ENCODE measurements at regions not wholly inside any gene's neighbourhood (a gene's known extent, or its start where the extent isn't known, plus 50 kb on each side); places are given as distances from the start of the nearest gene placed in this dataset.

GRCh38 chr4:138925495-138925894 is 90.1 kb upstream of the NOCT start:
- DNase-seq (ENCODE audit: low read depth) = no peak

DNA sequence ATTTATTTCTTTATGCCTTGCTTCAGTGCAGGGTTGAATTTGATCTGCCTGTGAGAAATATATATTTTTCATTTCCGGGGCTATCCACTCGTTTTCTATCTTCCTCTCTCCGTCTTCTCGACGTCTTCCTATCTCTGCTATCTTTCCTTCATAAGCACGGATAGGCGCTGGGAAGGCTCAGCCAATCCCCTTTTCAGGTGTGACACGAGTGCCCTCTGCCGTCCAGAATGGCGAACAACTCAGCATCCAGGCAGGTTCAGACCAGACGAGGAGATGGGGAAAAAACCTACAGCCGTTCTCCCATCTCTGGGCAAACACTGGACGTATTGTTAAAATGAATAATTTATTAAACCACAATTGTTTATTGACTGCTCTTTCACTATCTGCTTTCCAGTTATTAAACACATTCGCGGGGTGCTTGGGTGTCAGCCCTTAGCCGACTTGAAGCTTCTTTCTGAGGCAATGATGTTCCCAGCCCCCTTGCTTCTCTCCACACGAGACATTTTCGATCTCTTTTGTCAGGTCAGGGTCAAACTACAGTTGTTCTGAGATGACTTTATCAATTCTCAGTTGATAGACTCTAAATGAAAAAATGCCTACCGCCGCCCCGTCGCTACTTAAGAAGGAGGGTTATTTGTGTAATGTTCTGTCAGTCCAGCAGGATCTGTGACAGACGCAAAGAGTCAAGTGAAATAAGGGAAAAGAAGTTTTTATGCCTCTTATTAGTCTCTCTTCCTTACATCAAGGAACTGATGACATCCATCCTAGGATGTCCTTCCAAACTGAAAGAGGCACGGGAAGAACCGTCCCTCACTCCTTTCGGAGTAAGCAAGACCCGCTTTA is 96.3 kb upstream of the NOCT start:
- peak; percentile 56 for DNase-seq (ENCODE audit: low read depth)

- DNase-seq (ENCODE audit: low read depth) = no peak
Measured at GRCh38 chr4:138918169-138918869, 97.3 kb upstream of the NOCT start.

DNA sequence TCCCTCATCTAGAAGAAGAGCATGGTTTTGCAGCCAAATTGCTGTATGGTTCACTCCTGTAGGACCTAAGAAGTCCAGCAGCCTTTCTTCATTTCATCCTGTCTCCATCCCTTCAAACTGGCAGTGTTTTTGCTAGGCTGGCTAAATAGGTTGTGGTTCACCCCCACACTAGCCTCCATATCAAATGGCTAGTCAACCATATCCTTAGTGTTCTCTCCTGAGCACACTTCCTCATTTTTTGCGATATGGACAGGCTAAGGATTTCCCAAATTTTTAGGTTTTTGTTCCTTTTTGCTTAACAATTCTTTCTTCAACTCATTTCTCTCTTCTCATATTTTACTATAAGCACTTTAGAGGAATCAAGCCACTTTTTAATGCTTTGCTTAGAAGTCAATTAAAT is 98.8 kb upstream of the NOCT start:
- no peak for DNase-seq (ENCODE audit: low read depth)

DNA sequence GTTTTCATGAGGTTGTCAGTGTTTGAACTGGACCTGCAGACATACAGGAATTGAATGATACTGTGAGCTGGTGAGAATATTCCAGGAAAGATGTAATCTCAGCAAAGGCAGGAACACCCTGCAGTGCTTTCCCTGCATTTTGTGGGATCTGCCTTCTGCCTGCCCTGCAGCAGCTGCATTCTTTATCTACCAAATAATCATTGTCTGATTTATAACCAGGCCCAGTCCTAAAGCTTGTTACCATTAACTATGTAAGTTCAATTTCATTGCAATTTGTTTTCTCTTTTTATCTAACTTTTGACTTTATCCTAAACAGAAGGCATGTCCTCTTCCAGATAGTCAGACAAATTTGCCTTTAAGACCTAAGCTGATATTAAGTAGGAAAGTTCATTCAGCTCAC is 99.8 kb upstream of the NOCT start:
- no peak for DNase-seq (ENCODE audit: low read depth)

GRCh38 chr4:138912704-138913340 is 102.8 kb upstream of the NOCT start:
- DNase-seq (ENCODE audit: low read depth) = no peak

- no peak for DNase-seq (ENCODE audit: low read depth)
Measured at GRCh38 chr4:138911909-138912703, 103.5 kb upstream of the NOCT start.

DNA sequence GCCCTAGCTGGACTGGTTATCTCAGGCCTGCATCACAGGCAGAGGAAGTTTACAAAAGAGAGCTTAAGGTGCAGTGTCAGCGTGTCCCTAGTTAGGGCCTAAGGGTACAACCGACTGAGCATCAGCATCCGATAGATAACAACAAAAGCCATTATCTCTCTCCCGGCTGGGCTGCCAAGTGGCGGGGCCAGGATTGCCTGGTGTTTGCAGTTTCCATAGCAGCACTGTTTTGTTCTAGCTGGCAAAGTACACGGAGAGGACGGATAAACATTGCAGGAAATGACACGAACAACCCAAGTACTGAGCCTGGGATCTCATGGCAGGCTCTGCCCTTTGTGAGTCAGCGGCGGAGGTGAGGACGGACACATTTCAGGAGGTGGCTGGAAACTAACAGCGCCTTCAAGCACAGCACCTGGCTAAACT is 104.7 kb upstream of the NOCT start:
- peak; percentile 28 for DNase-seq (ENCODE audit: low read depth)

GRCh38 chr4:138910195-138910913 is 105.2 kb upstream of the NOCT start:
- no peak for DNase-seq (ENCODE audit: low read depth)

DNA sequence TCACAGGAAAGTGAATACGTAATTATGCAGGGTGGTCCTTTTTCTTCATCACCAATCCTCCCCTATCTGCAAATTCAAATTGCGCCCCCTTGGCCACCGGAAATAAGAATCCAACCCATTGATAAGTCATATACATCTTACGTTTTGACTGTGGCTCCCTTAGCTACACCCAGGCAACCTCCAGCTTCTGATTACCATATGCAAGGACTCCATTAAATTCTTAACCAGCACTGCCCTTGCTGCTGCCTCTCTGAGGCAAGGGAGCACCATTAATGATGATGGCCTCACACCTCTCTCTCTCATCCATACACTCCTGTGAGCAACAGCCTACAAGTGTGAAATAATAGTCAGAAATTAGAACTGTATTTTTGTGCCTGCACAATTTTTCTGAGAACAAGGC is 106.0 kb upstream of the NOCT start:
- DNase-seq (ENCODE audit: low read depth) = no peak

DNA sequence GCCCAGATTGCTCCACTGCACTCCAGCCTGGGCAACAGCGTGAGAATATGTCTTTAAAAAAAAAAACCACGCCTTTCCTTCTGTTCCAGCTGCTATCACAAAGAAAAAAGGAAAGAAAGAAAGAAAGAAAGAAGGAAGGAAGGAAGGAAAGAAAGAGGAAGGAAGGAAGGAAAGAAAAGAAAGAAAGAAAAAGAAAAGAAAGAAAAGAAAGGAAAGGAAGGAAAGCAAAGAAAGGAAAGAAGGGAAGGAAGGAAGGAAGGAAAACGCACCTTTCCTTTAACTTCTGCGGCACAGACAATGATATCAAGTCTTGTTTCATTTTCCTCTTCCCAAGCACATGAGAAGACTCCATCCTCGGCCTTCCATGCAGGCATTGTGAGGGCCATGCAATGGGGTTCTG is 107.4 kb upstream of the NOCT start:
- DNase-seq (ENCODE audit: low read depth) = no peak

- no peak for DNase-seq (ENCODE audit: low read depth)
Measured at GRCh38 chr4:138907174-138907573, 108.4 kb upstream of the NOCT start.

DNA sequence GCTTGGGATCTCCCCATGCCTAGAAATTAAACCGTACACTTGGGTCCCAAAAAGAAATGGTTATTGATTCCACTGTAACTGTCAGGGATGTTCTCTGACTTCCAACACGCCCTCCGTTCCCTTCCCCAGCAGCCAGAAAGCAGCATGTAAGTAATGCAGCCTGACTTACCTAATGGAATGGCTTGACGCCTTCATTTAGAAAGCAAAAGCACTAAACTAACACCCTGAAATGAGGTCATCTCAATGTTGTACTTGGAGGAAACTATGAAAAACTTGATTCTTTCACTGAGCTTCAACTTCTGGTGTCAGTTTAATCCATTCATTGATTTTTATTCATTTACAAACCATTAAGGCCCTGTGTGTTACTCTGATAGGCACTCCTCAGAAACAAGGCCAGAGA is 110.8 kb upstream of the NOCT start:
- no peak for DNase-seq (ENCODE audit: low read depth)

- DNase-seq (ENCODE audit: low read depth) = no peak
Measured at GRCh38 chr4:138903185-138903584, 112.4 kb upstream of the NOCT start.

DNA sequence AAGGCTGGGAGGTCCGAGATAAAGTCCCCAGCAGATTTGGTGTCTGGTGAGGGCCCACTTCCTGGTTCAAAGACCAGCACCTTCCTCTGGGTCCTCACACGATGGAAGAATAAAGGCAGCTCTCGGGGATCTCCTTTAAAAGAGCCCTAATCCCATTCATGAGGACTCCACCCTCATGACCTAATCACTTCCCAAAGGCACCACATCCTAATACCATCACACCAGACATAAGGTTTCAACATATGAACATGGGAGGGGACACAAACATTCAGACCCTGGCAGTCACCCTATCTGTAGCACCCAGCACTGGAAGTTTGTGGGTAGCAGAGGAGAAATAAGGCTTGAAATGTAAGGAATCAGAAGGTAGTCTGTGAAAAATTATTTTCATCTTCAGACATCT is 112.9 kb upstream of the NOCT start:
- DNase-seq (ENCODE audit: low read depth) = no peak

- DNase-seq (ENCODE audit: low read depth) = no peak
Measured at GRCh38 chr4:138901177-138901576, 114.4 kb upstream of the NOCT start.

DNA sequence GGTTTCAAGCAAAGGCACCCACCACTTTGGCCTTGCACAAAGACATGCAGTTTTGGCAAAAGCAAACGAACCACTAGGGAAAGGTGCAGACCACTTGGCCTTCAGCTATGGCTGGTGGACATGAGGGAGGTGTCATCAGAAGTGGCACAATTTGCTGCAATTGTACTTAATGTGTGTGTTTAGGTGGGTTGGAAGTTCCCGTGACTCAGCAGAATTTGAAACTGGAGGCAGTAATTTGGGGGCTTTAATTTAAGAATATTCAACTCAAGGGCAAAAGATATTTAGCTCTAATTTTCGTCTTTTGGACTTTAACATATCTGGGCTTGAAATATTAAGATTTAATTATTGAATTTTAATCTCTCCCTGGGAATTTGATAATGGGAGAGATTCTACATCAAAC is 115.6 kb upstream of the NOCT start:
- DNase-seq (ENCODE audit: low read depth) = no peak

- DNase-seq (ENCODE audit: low read depth) = no peak
Measured at GRCh38 chr4:138898282-138898681, 117.3 kb upstream of the NOCT start.

DNA sequence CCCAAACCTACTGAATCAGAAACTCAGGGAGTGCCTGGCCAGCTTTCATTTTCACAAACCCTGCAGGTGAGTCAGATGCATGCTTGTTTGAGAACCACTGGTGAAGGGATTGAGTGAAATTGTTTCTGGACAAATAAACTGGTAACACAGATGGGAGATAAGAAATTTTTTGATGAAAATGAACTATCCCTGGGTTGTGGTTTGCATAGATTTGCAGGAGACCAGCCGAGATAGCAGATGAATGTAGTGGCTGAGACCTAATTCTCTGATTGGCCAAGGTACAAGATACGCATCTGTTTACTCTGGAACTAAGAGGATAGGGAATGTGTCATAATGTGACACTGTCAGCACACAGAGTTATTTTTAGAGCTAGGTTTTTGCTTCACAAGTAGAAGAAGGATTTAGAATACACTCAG is 117.8 kb upstream of the NOCT start:
- no peak for DNase-seq (ENCODE audit: low read depth)

- no peak for DNase-seq (ENCODE audit: low read depth)
Measured at GRCh38 chr4:138894709-138895108, 120.9 kb upstream of the NOCT start.

GRCh38 chr4:138894011-138894410 is 121.6 kb upstream of the NOCT start:
- no peak for DNase-seq (ENCODE audit: low read depth)

Measured in stromal cell of bone marrow (primary cell).